Keratinocyte (primary cell): ENCODE measurements at regions not wholly inside any gene's neighbourhood (a gene's known extent, or its start where the extent isn't known, plus 50 kb on each side); places are given as distances from the start of the nearest gene placed in this dataset.

Experiments used
- DNase-seq: peaks from one replicate; pipeline ENCODE4 v3.0.0-alpha.2; 2011; ENCODE audit warnings: low read depth, missing footprints, low spot score
- FAIRE-seq: peaks from 2 replicates; lab custom pipeline; 2011; peaks lifted over from hg19 to GRCh38; lab: Jason Lieb, UNC
- H2AFZ ChIP-seq: 2 replicates; pipeline ENCODE4 v1.6.0; 2012; ENCODE audit warnings: low read length, control low read depth, inconsistent platforms; ENCODE audit not compliant: control insufficient read depth
- H3K27ac ChIP-seq: 2 replicates; pipeline ENCODE4 v1.5.1; 2011; ENCODE audit warnings: low read length; ENCODE audit not compliant: control insufficient read depth, insufficient read depth
- H3K27me3 ChIP-seq: 3 replicates; pipeline ENCODE4 v1.6.0; 2011; ENCODE audit warnings: low read length; ENCODE audit not compliant: control insufficient read depth, insufficient read depth; ENCODE audit errors: extremely low read depth
- H3K36me3 ChIP-seq, 2 experiments: 2 replicates in 1 of 2; 3 replicates in 1 of 2; pipeline ENCODE4 v1.5.1; 2011; ENCODE audit warnings: low read length in 2 of 2, mild to moderate bottlenecking in 1 of 2; ENCODE audit not compliant: control insufficient read depth in 2 of 2, insufficient read depth in 2 of 2; ENCODE audit errors: extremely low read depth in 1 of 2
- H3K4me1 ChIP-seq: 3 replicates; pipeline ENCODE4 v1.5.1; 2011; ENCODE audit warnings: low read length; ENCODE audit not compliant: control insufficient read depth, insufficient read depth; ENCODE audit errors: extremely low read depth
- H3K4me2 ChIP-seq: 3 replicates; pipeline ENCODE4 v1.6.0; 2011; ENCODE audit warnings: low read depth, low read length; ENCODE audit not compliant: control insufficient read depth, insufficient read depth; ENCODE audit errors: extremely low read depth
- H3K4me3 ChIP-seq, 3 experiments: fragments of 200-600 bp in 1 of 3; sonication (generic) in 1 of 3; 2 replicates in 2 of 3; 3 replicates in 1 of 3; pipeline ENCODE4 v1.5.1; 2011 to 2016; ENCODE audit warnings: low read length in 3 of 3, mild to moderate bottlenecking in 3 of 3, control low read depth in 2 of 3, inconsistent platforms in 1 of 3, low read depth in 1 of 3, mixed read lengths in 1 of 3, mixed run types in 1 of 3, moderate library complexity in 1 of 3; ENCODE audit not compliant: control insufficient read depth in 2 of 3, insufficient read depth in 2 of 3; ENCODE audit errors: extremely low read depth in 1 of 3
- H3K79me2 ChIP-seq: 2 replicates; pipeline ENCODE4 v1.6.0; 2012; ENCODE audit warnings: low read length; ENCODE audit not compliant: control insufficient read depth, insufficient read depth
- H3K9ac ChIP-seq: 3 replicates; pipeline ENCODE4 v1.6.0; 2011; ENCODE audit warnings: low read length; ENCODE audit not compliant: control insufficient read depth, insufficient read depth; ENCODE audit errors: extremely low read depth
- H3K9me1 ChIP-seq: 3 replicates; pipeline ENCODE4 v1.6.0; 2011; ENCODE audit warnings: low read length; ENCODE audit not compliant: control insufficient read depth, insufficient read depth; ENCODE audit errors: extremely low read depth
- H3K9me3 ChIP-seq: 2 replicates; pipeline ENCODE4 v1.5.1; 2012; ENCODE audit warnings: low read depth, low read length; ENCODE audit not compliant: control insufficient read depth
- H4K20me1 ChIP-seq: 3 replicates; pipeline ENCODE4 v1.6.0; 2011; ENCODE audit warnings: low read length; ENCODE audit not compliant: control insufficient read depth, insufficient read depth; ENCODE audit errors: extremely low read depth
- EZH2 ChIP-seq: IDR thresholded peaks from one replicate; pipeline ENCODE4 v1.6.1; 2012; ENCODE audit warnings: inconsistent platforms, mild to moderate bottlenecking, low read length, moderate library complexity
- dilution Hi-C: fragments of 300-500 bp; cut with MboI; formaldehyde crosslinking; loops from one replicate; pipeline ENCODE4 v1.7.0; 2020; ENCODE audit warnings: low sequenced_read_pairs; ENCODE audit not compliant: extremely low pct_ligation_motif_present
- TF ChIP-seq, protein P1 (sequence below), 3 experiments: IDR thresholded peaks in 1 of 3; conservative IDR thresholded peaks in 1 of 3; optimal IDR thresholded peaks in 1 of 3; 2 replicates in 2 of 3; 3 replicates in 1 of 3; pipeline versions ENCODE3 to v1.5.1; 2011; ENCODE audit warnings: low read length in 3 of 3, mild to moderate bottlenecking in 3 of 3, moderate library complexity in 2 of 3, control low read depth in 1 of 3, inconsistent platforms in 1 of 3; ENCODE audit not compliant: insufficient read depth in 2 of 3; ENCODE audit errors: extremely low read depth in 1 of 3

DNA sequence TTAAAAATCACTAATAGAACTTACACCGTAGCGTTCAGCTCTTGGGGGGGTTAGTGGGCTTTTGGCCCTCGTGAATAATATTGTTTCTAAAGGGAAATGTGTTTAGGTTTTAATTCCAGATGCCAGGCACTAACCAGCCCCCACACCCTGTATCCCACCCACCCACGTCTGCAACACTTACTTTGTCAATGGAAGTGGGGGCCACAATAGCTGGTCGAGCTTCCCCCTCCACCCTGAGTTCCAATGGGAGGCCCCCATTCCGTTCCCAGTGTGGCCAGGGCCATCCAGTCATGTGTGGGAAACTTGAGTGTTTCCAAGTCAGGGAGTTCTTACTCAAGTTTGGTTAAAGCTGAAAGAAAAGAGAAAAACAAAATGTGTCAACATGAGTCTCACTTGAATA, 271.4 kb downstream of the ENC1 start:
- Histone ChIP-seq H3K27me3 (no peaks in the 10 kb centered on the region), H2AFZ (no peak overlapping the region), H3K79me2 (no peaks in the 10 kb centered on the region), H3K9me1 (no peaks in the 10 kb centered on the region), H4K20me1 (no peaks in the 10 kb centered on the region), H3K36me3 (no peaks in the 10 kb centered on the region), H3K27ac (no peak overlapping the region), H3K4me2 (no peak overlapping the region), H3K4me1 (no peaks in the 10 kb centered on the region), H3K9me3 (no peaks in the 10 kb centered on the region), H3K9ac (no peak overlapping the region), H3K4me3 (no peak overlapping the region)
- dilution Hi-C loops: no loop called here
- TF ChIP-seq, protein P1, sequence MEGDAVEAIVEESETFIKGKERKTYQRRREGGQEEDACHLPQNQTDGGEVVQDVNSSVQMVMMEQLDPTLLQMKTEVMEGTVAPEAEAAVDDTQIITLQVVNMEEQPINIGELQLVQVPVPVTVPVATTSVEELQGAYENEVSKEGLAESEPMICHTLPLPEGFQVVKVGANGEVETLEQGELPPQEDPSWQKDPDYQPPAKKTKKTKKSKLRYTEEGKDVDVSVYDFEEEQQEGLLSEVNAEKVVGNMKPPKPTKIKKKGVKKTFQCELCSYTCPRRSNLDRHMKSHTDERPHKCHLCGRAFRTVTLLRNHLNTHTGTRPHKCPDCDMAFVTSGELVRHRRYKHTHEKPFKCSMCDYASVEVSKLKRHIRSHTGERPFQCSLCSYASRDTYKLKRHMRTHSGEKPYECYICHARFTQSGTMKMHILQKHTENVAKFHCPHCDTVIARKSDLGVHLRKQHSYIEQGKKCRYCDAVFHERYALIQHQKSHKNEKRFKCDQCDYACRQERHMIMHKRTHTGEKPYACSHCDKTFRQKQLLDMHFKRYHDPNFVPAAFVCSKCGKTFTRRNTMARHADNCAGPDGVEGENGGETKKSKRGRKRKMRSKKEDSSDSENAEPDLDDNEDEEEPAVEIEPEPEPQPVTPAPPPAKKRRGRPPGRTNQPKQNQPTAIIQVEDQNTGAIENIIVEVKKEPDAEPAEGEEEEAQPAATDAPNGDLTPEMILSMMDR (optimal IDR thresholded peaks at IDR 0.05 in 1 of 3, IDR thresholded peaks at IDR 0.05 in 1 of 3, conservative IDR thresholded peaks at IDR 0.05 in 1 of 3; ENCODE audit: extremely low read depth in 1 of 3, insufficient read depth in 2 of 3, low read length in 3 of 3): no peak
- no peak for TF ChIP-seq EZH2
- FAIRE-seq (no peak), DNase-seq (no peak)

DNA sequence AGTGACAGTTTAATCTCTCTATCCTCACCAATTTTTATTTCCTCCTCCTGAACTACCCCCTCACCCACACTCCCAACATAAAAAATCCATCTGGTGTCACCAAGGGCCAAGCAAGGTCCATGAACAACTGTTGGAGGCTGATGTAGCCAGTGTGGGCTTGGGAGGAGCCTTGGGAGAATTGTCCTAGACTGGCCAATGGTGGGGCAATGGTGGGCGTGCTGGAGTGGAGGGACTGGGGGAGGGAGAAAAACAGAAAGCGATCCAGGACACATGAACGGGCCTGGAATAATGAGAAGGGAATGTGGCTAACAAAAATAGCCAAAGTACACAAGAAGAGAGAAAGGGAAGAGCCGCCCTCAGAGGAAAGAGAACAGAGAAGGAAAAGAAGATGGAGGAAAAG, 272.6 kb downstream of the ENC1 start:
- Histone ChIP-seq H4K20me1 (no peaks in the 10 kb centered on the region), H3K9me3 (no peaks in the 10 kb centered on the region), H3K9me1 (no peaks in the 10 kb centered on the region), H3K9ac (no peak overlapping the region), H3K36me3 (no peaks in the 10 kb centered on the region), H3K27ac (no peak overlapping the region), H2AFZ (no peak overlapping the region), H3K4me1 (no peaks in the 10 kb centered on the region), H3K4me2 (no peak overlapping the region), H3K4me3 (no peak overlapping the region), H3K79me2 (no peaks in the 10 kb centered on the region), H3K27me3 (no peaks in the 10 kb centered on the region)
- TF ChIP-seq, protein P1 (optimal IDR thresholded peaks at IDR 0.05 in 1 of 3, IDR thresholded peaks at IDR 0.05 in 1 of 3, conservative IDR thresholded peaks at IDR 0.05 in 1 of 3; ENCODE audit: extremely low read depth in 1 of 3, insufficient read depth in 2 of 3, low read length in 3 of 3): no peak
- no peak for TF ChIP-seq EZH2
- no peak for FAIRE-seq
- no peak for DNase-seq
- dilution Hi-C loops: no loop called here
